ENCODE measurements at regions not wholly inside any gene's neighbourhood (a gene's known extent, or its start where the extent isn't known, plus 50 kb on each side); places are given as distances from the start of the nearest gene placed in this dataset.

DNA sequence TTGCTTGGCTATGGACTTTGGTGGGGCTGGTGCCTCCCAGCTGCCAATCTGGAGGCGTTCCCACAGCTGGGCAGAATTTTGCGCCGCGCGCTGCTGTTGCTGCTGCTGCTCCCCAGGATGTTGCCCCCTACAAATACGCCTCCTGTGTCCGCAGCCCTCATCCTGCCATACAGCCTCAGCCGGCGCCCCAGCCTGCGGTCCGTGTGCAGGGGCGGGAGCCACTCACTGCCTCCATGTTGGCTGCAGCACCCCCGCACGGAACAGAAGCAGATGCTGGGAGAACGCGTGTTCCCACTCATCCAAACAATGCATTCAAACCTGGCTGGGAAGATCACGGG lies 197.7 kb upstream of the MCTP2 start:
- no peak for DNase-seq (ENCODE audit: extremely low read depth, low read depth)
- H3K4me3 ChIP-seq (replicated peaks; ENCODE audit: low read depth, low read length) = no peak overlapping the region
- TF ChIP-seq, protein P1, sequence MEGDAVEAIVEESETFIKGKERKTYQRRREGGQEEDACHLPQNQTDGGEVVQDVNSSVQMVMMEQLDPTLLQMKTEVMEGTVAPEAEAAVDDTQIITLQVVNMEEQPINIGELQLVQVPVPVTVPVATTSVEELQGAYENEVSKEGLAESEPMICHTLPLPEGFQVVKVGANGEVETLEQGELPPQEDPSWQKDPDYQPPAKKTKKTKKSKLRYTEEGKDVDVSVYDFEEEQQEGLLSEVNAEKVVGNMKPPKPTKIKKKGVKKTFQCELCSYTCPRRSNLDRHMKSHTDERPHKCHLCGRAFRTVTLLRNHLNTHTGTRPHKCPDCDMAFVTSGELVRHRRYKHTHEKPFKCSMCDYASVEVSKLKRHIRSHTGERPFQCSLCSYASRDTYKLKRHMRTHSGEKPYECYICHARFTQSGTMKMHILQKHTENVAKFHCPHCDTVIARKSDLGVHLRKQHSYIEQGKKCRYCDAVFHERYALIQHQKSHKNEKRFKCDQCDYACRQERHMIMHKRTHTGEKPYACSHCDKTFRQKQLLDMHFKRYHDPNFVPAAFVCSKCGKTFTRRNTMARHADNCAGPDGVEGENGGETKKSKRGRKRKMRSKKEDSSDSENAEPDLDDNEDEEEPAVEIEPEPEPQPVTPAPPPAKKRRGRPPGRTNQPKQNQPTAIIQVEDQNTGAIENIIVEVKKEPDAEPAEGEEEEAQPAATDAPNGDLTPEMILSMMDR (IDR thresholded peaks at IDR 0.05; ENCODE audit: low read depth, low read length, missing control alignments) = no peak

- no peak for DNase-seq (ENCODE audit: extremely low read depth, low read depth)
- TF ChIP-seq, protein P1 (IDR thresholded peaks at IDR 0.05; ENCODE audit: low read depth, low read length, missing control alignments) = no peak
- no peak overlapping the region for H3K4me3 ChIP-seq (replicated peaks; ENCODE audit: low read depth, low read length)
These were observed 198.2 kb upstream of the MCTP2 start for GRCh38 chr15:94033014-94033682.

DNA sequence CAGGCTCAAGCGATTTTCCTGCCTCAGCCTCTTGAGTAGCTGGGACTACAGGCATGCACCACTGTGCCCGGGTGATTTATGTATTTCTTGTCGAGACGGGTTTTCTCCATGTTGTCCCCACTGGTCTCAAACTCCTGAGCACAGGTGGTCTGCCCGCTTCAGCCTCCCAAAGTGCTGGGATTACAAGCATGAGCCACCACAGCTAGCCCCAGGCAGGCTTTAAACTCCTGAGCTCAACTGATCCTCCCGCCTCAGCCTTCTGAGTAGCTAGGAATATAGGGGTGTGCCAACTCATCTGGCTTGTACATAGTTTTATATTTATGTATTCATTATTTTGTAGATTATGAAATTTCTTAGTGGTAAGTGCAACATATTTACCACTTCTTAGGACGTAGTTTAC lies 198.8 kb upstream of the MCTP2 start:
- H3K4me3 ChIP-seq (replicated peaks; ENCODE audit: low read depth, low read length) = no peak overlapping the region
- TF ChIP-seq, protein P1 (IDR thresholded peaks at IDR 0.05; ENCODE audit: low read depth, low read length, missing control alignments) = no peak
- DNase-seq (ENCODE audit: extremely low read depth, low read depth) = no peak

DNA sequence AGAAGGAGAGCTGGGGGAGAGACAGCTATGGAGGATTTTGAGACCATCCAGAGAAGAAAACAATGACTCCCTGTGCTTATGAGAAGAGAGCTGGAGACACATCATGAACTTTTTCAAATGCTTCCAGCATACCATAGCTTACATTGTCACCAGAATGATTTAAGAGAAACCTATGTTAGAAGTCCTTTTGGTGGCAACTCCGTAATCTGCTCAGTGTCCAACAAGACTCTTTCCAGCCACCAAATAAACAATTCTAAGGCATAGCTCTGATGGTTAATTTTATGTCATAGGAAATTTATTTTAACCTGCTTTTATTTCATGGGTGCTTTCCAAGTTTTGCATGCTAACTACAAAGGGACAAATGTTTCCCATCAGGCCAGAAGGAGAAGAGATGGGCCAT lies 200.3 kb upstream of the MCTP2 start:
- H3K4me3 ChIP-seq (replicated peaks; ENCODE audit: low read depth, low read length) = no peak overlapping the region
- no peak for DNase-seq (ENCODE audit: extremely low read depth, low read depth)
- TF ChIP-seq, protein P1 (IDR thresholded peaks at IDR 0.05; ENCODE audit: low read depth, low read length, missing control alignments) = no peak

GRCh38 chr15:94029495-94029894 lies 201.9 kb upstream of the MCTP2 start:
- no peak for DNase-seq (ENCODE audit: extremely low read depth, low read depth)
- no peak overlapping the region for H3K4me3 ChIP-seq (replicated peaks; ENCODE audit: low read depth, low read length)
- TF ChIP-seq, protein P1 (IDR thresholded peaks at IDR 0.05; ENCODE audit: low read depth, low read length, missing control alignments) = no peak

GRCh38 chr15:94028809-94029208 lies 202.6 kb upstream of the MCTP2 start:
- TF ChIP-seq, protein P1 (IDR thresholded peaks at IDR 0.05; ENCODE audit: low read depth, low read length, missing control alignments) = no peak
- H3K4me3 ChIP-seq (replicated peaks; ENCODE audit: low read depth, low read length) = no peak overlapping the region
- no peak for DNase-seq (ENCODE audit: extremely low read depth, low read depth)

DNA sequence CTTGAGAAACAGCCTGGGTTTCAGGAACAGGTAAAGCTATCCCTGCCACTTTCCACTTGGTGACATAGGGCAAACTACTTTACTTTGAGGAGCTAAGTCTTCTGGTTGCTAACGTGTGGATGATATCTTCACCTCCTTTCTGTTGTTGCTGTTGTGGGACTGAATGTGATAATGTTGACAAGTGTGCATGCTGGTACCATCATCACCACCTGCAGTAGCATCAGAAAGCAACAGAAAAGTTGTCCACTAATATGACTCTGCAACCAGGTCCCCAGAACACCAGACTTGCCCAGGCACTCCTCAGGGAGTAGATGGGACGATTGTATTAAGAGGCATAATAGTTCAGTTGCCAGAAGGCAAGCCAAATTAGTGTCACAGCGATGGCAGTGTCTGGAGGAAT lies 203.2 kb upstream of the MCTP2 start:
- DNase-seq (ENCODE audit: extremely low read depth, low read depth) = no peak
- H3K4me3 ChIP-seq (replicated peaks; ENCODE audit: low read depth, low read length) = no peak overlapping the region
- TF ChIP-seq, protein P1 (IDR thresholded peaks at IDR 0.05; ENCODE audit: low read depth, low read length, missing control alignments) = no peak
